Ecto neural progenitor cell (in vitro differentiated cells): ENCODE measurements at regions not wholly inside any gene's neighbourhood (a gene's known extent, or its start where the extent isn't known, plus 50 kb on each side); places are given as distances from the start of the nearest gene placed in this dataset.

Experiments used
- DNase-seq: peaks from one replicate; pipeline ENCODE4 v3.0.0-alpha.2; 2018; ENCODE audit warnings: low spot score

- no peak for DNase-seq
Measured at GRCh38 chr18:77658299-77658662, 408.6 kb downstream of the GALR1 start.

GRCh38 chr18:77658751-77659448 lies 409.3 kb downstream of the GALR1 start:
- no peak for DNase-seq

- no peak for DNase-seq
Measured at GRCh38 chr18:77666613-77667012, 417.0 kb downstream of the GALR1 start.

- DNase-seq = no peak
Measured at GRCh38 chr18:77668219-77668618, 418.6 kb downstream of the GALR1 start.

GRCh38 chr18:77669331-77669730 lies 419.7 kb downstream of the GALR1 start:
- no peak for DNase-seq

- DNase-seq = no peak
Measured at GRCh38 chr18:77671456-77672167, 422.0 kb downstream of the GALR1 start.

- DNase-seq = no peak
Measured at GRCh38 chr18:77676910-77677309, 427.3 kb downstream of the GALR1 start.

GRCh38 chr18:77677536-77677935 lies 427.9 kb downstream of the GALR1 start:
- DNase-seq = no peak

GRCh38 chr18:77679869-77680268 lies 430.2 kb downstream of the GALR1 start:
- no peak for DNase-seq

GRCh38 chr18:77700051-77700450 lies 450.4 kb downstream of the GALR1 start:
- DNase-seq = no peak

- DNase-seq = no peak
Measured at GRCh38 chr18:77701977-77702376, 452.3 kb downstream of the GALR1 start.

- DNase-seq = no peak
Measured at GRCh38 chr18:77702686-77703085, 453.0 kb downstream of the GALR1 start.

GRCh38 chr18:77705301-77705700 lies 455.7 kb downstream of the GALR1 start:
- DNase-seq = no peak

- no peak for DNase-seq
Measured at GRCh38 chr18:77708826-77709506, 459.3 kb downstream of the GALR1 start.

- DNase-seq = no peak
Measured at GRCh38 chr18:77711096-77711495, 461.4 kb downstream of the GALR1 start.

GRCh38 chr18:77714716-77715115 lies 465.1 kb downstream of the GALR1 start:
- no peak for DNase-seq

- no peak for DNase-seq
Measured at GRCh38 chr18:77716282-77716681, 466.6 kb downstream of the GALR1 start.

- no peak for DNase-seq
Measured at GRCh38 chr18:77733292-77733903, 483.8 kb downstream of the GALR1 start.

- DNase-seq = no peak
Measured at GRCh38 chr18:77736842-77737241, 487.2 kb downstream of the GALR1 start.

- no peak for DNase-seq
Measured at GRCh38 chr18:77737405-77737804, 487.8 kb downstream of the GALR1 start.

- peak; percentile 68 for DNase-seq
Measured at GRCh38 chr18:77749089-77749488, 499.4 kb downstream of the GALR1 start.

GRCh38 chr18:77750006-77750405 lies 500.4 kb downstream of the GALR1 start:
- DNase-seq = no peak
